Colonic mucosa (tissue), 4 donors: ENCODE measurements at regions not wholly inside any gene's neighbourhood (a gene's known extent, or its start where the extent isn't known, plus 50 kb on each side); places are given as distances from the start of the nearest gene placed in this dataset.

Source experiments
- DNase-seq: peaks from one replicate; pipeline ENCODE4 v3.0.0-alpha.2; 2020
- H3K27ac ChIP-seq: fragments of 200-600 bp; one replicate; pipeline ENCODE4 v1.8.0; 2021
- H3K27me3 ChIP-seq: fragments of 200-600 bp; one replicate; pipeline ENCODE4 v1.8.0; 2021
- H3K36me3 ChIP-seq: fragments of 200-600 bp; one replicate; pipeline ENCODE4 v1.8.0; 2021
- H3K4me1 ChIP-seq: fragments of 200-600 bp; one replicate; pipeline ENCODE4 v1.8.0; 2021; ENCODE audit warnings: mild to moderate bottlenecking
- H3K4me3 ChIP-seq: fragments of 200-600 bp; one replicate; pipeline ENCODE4 v1.8.0; 2021
- H3K9ac ChIP-seq, 2 donors: one replicate each; pipeline ENCODE4 v1.7.0; 2013; ENCODE audit warnings: control low read depth in 2 of 2, low read depth in 2 of 2, low read length in 2 of 2
- H3K9me3 ChIP-seq: fragments of 200-600 bp; one replicate; pipeline ENCODE4 v1.8.0; 2021
- CTCF ChIP-seq: fragments of 200-600 bp; IDR thresholded peaks from one replicate; pipeline ENCODE4 v1.8.0; 2022; ENCODE audit warnings: antibody characterized with exemption, mild to moderate bottlenecking
- intact Hi-C: fragments of 100-400 bp; cut with DNase I; formaldehyde crosslinking; loops from one replicate; pipeline ENCODE4 v1.14.1; 2022
- donor health status: healthy.
- donor health status: DM: no; HTN: no; CAD: no.
- donor health status: DM: no; HTN: no; CAD: no.

GRCh38 chr22:49101225-49101624 lies 726.4 kb downstream of the BRD1 start:
- Histone ChIP-seq H3K27ac (no peak overlapping the region), H3K27me3 (no peaks in the 10 kb centered on the region), H3K9me3 (no peaks in the 10 kb centered on the region), H3K9ac (no peak overlapping the region), H3K4me3 (no peak overlapping the region), H3K36me3 (no peaks in the 10 kb centered on the region), H3K4me1 (no peaks in the 10 kb centered on the region)
- TF ChIP-seq CTCF: no peak
- intact Hi-C loops: no loop called here
- no peak for DNase-seq

GRCh38 chr22:49100773-49101172 lies 726.9 kb downstream of the BRD1 start:
- H3K4me3 ChIP-seq: no peak overlapping the region
- no peaks in the 10 kb centered on the region for H3K9me3 ChIP-seq
- H3K36me3 ChIP-seq: no peaks in the 10 kb centered on the region
- H3K4me1 ChIP-seq: no peaks in the 10 kb centered on the region
- no peak overlapping the region for H3K9ac ChIP-seq
- no peaks in the 10 kb centered on the region for H3K27me3 ChIP-seq
- no peak overlapping the region for H3K27ac ChIP-seq
- DNase-seq: no peak
- TF ChIP-seq CTCF: no peak
- intact Hi-C loops: no loop called here

- DNase-seq: no peak
- TF ChIP-seq CTCF: no peak
- no peak overlapping the region for H3K4me3 ChIP-seq
- H3K27ac ChIP-seq: no peak overlapping the region
- intact Hi-C loops: no loop called here
- H3K27me3 ChIP-seq: no peaks in the 10 kb centered on the region
- no peak overlapping the region for H3K9ac ChIP-seq
- no peaks in the 10 kb centered on the region for H3K36me3 ChIP-seq
- H3K4me1 ChIP-seq: no peaks in the 10 kb centered on the region
- no peaks in the 10 kb centered on the region for H3K9me3 ChIP-seq
Observed at GRCh38 chr22:49100316-49100715, 727.4 kb downstream of the BRD1 start.

GRCh38 chr22:49099496-49100124 lies 728.1 kb downstream of the BRD1 start:
- Histone ChIP-seq H3K4me1 (no peaks in the 10 kb centered on the region), H3K27ac (no peak overlapping the region), H3K9ac (no peak overlapping the region), H3K9me3 (no peaks in the 10 kb centered on the region), H3K36me3 (no peaks in the 10 kb centered on the region), H3K27me3 (no peaks in the 10 kb centered on the region), H3K4me3 (no peak overlapping the region)
- intact Hi-C loops: no loop called here
- DNase-seq: no peak
- no peak for TF ChIP-seq CTCF

- H3K36me3 ChIP-seq: no peaks in the 10 kb centered on the region
- H3K27ac ChIP-seq: no peak overlapping the region
- DNase-seq: no peak
- H3K9ac ChIP-seq: no peak overlapping the region
- no peaks in the 10 kb centered on the region for H3K9me3 ChIP-seq
- intact Hi-C loops: no loop called here
- H3K4me1 ChIP-seq: no peaks in the 10 kb centered on the region
- H3K27me3 ChIP-seq: no peaks in the 10 kb centered on the region
- no peak overlapping the region for H3K4me3 ChIP-seq
- no peak for TF ChIP-seq CTCF
Observed at GRCh38 chr22:49099089-49099488, 728.6 kb downstream of the BRD1 start.
